ENCODE measurements at regions not wholly inside any gene's neighbourhood (a gene's known extent, or its start where the extent isn't known, plus 50 kb on each side); places are given as distances from the start of the nearest gene placed in this dataset.

DNA sequence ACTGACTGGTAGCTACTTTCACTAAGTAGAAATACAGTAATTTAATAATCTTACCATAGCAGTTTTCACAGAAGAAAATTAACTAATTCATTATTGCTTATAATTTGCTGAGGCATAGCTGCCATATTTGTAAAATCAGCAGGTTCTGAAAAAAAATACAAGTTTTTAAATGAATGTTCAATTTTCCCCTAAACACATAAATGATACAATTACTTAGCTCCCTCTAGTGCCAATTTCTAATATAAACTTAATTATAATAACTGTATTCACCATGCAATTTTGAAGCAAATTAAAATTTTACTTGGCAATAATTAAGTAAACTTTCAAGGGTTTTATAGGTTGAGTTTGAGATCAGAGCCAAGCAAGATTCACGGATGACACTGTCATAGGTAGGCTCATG, 1321.6 kb upstream of the ACVR2A start:
- peak; percentile 10 for DNase-seq (ENCODE audit: low read depth)
- H3K4me3 ChIP-seq (ENCODE audit: low read depth, low read length) = no peak overlapping the region
- TF ChIP-seq, protein P1, sequence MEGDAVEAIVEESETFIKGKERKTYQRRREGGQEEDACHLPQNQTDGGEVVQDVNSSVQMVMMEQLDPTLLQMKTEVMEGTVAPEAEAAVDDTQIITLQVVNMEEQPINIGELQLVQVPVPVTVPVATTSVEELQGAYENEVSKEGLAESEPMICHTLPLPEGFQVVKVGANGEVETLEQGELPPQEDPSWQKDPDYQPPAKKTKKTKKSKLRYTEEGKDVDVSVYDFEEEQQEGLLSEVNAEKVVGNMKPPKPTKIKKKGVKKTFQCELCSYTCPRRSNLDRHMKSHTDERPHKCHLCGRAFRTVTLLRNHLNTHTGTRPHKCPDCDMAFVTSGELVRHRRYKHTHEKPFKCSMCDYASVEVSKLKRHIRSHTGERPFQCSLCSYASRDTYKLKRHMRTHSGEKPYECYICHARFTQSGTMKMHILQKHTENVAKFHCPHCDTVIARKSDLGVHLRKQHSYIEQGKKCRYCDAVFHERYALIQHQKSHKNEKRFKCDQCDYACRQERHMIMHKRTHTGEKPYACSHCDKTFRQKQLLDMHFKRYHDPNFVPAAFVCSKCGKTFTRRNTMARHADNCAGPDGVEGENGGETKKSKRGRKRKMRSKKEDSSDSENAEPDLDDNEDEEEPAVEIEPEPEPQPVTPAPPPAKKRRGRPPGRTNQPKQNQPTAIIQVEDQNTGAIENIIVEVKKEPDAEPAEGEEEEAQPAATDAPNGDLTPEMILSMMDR (IDR thresholded peaks at IDR 0.05; ENCODE audit: control insufficient read depth, extremely low read depth, insufficient read depth) = peak; percentile 28; the same call in 1 of the 2 replicates

DNA sequence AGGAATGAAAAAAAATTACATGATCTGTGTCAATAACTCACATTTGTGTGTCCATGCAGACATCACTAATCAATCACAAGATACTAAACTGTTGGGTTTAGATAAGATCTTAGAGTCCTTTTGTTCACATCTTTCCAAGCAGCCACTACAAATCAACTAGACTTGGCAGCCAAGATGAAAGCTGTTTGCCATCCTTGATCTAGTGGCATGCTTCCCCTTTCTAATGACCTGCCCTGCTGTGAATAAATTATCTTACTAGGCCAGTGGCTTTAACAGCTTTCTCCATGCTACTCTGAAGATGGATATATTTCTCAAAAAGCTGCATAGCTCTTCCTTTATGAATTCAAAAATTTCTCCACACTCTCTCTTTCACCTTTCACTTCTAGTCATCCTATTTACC, 1338.0 kb upstream of the ACVR2A start:
- DNase-seq (ENCODE audit: low read depth) = no peak
- TF ChIP-seq, protein P1 (IDR thresholded peaks at IDR 0.05; ENCODE audit: control insufficient read depth, extremely low read depth, insufficient read depth) = no peak
- H3K4me3 ChIP-seq (ENCODE audit: low read depth, low read length) = no peak overlapping the region

DNA sequence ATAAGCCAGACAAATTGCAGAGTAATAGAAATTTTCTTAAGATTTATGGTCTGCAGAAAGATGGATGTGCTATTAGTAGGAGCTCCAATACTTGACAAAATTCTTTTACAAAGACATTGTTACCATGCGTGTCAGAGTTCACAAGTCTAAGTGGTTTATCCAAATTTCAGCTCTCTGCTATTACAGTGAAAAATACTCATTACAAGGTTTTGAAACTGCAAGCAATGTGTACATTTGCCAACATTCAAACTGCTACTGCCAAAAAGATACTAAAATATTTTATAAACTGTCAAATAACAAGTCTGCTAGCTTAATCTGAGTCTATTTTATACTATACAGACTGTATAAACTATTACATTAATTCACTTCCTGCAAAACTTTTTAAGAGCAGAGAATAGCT, 1341.5 kb upstream of the ACVR2A start:
- no peak overlapping the region for H3K4me3 ChIP-seq (ENCODE audit: low read depth, low read length)
- TF ChIP-seq, protein P1 (IDR thresholded peaks at IDR 0.05; ENCODE audit: control insufficient read depth, extremely low read depth, insufficient read depth) = no peak
- no peak for DNase-seq (ENCODE audit: low read depth)

DNA sequence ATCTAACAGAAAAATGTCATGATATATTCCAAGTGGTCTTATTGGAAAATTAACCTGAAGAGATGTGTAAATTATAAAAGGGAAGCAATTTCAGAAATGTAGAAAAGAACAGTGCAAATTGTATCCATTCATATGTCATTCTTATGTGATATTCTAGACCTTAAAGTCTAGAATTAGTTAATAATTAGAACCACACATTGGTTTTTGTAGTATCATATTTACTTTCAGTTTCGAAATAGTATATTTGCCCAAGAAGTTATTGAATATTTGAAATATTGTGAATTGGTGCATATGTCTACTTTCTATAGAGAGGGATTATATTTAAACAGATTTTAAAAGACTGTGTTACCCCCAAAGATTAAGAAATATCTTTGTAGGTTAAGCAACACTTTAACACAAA, 1348.6 kb upstream of the ACVR2A start:
- TF ChIP-seq, protein P1 (IDR thresholded peaks at IDR 0.05; ENCODE audit: control insufficient read depth, extremely low read depth, insufficient read depth) = no peak
- H3K4me3 ChIP-seq (ENCODE audit: low read depth, low read length) = no peak overlapping the region
- no peak for DNase-seq (ENCODE audit: low read depth)

DNA sequence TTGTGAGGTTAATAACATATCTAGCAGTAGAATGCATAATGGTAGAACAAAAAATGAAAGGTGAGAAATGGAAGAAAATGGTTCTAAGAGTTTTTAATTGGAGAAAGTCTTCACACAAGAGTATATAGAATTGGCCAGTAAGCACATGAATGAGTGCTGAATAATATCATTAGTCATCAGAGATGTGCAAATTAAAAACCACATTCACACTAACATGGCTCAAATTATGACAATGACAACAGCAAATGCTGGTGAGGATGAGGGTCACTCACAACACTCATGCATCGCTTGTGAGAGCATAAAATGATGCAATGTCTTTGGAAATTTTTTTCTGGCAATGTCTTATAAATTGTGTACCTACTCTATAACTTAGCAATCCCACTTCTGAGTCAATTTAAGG, 1355.4 kb upstream of the ACVR2A start:
- H3K4me3 ChIP-seq (ENCODE audit: low read depth, low read length) = no peak overlapping the region
- DNase-seq (ENCODE audit: low read depth) = no peak
- TF ChIP-seq, protein P1 (IDR thresholded peaks at IDR 0.05; ENCODE audit: control insufficient read depth, extremely low read depth, insufficient read depth) = no peak

DNA sequence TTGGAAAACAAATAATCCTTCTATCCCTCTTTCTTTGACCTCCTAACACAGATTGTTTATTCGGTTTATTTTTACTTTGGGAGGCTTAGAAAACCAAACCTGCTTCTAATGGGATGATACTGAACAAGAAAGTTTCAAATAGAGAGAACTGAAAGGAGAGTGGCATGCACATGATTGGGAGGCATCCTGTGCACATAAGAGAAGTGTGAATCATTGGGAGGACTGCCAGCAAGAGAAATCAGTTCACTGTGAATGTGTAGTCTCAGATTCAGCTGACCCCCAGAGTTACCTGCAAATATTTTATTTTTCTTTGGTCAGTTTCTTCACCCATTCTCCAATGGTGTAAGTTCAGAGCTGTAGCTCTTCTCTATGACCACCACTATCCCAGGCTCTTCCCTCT, 1363.2 kb upstream of the ACVR2A start:
- no peak overlapping the region for H3K4me3 ChIP-seq (ENCODE audit: low read depth, low read length)
- no peak for DNase-seq (ENCODE audit: low read depth)
- TF ChIP-seq, protein P1 (IDR thresholded peaks at IDR 0.05; ENCODE audit: control insufficient read depth, extremely low read depth, insufficient read depth) = no peak

DNA sequence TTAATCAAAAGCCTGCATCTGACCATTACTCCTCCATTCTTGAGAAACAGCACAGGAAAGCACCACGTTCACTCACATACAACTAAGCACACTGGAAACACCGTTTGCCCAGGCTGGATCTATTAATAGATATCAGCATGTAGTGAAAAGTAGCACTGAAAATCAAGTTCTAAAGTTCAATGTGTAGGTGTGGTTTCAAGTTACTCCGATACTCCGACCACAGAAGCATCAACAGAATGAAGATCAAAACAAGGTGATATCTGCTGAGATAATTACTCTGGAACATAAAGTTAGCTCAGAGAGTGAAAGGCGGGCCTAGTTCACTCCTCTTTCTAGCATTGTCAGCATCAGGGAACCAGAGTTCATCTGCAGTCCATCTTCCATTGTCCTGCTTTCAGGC, 1367.4 kb upstream of the ACVR2A start:
- TF ChIP-seq, protein P1 (IDR thresholded peaks at IDR 0.05; ENCODE audit: control insufficient read depth, extremely low read depth, insufficient read depth) = no peak

More for the DNA sequence above, 1367.4 kb upstream of the ACVR2A start:
- DNase-seq (ENCODE audit: low read depth) = no peak
- no peak overlapping the region for H3K4me3 ChIP-seq (ENCODE audit: low read depth, low read length)
